Bronchial epithelial cell (primary cell): ENCODE measurements at regions not wholly inside any gene's neighbourhood (a gene's known extent, or its start where the extent isn't known, plus 50 kb on each side); places are given as distances from the start of the nearest gene placed in this dataset.

Source experiments
- DNase-seq: peaks from one replicate; pipeline ENCODE4 v3.0.0-alpha.2; 2010; ENCODE audit warnings: low read depth
- FAIRE-seq: peaks from 2 replicates; lab custom pipeline; 2011; peaks lifted over from hg19 to GRCh38; lab: Jason Lieb, UNC
- H3K27me3 ChIP-seq: 2 replicates; pipeline ENCODE4 v1.5.1; 2011; ENCODE audit warnings: low read length; ENCODE audit not compliant: control insufficient read depth, insufficient read depth
- H3K36me3 ChIP-seq: 2 replicates; pipeline ENCODE4 v1.5.1; 2011; ENCODE audit warnings: low read length; ENCODE audit not compliant: control insufficient read depth, insufficient read depth
- H3K4me3 ChIP-seq: 2 replicates; pipeline ENCODE4 v1.5.1; 2011; ENCODE audit warnings: mild to moderate bottlenecking, low read depth, low read length, control low read depth
- CTCF ChIP-seq: IDR thresholded peaks from 2 replicates; pipeline ENCODE4 v1.5.1; 2011; ENCODE audit warnings: mild to moderate bottlenecking, moderate library complexity, low read length, control low read depth, inconsistent platforms; ENCODE audit not compliant: insufficient read depth, severe bottlenecking

- no peak for FAIRE-seq
- Histone ChIP-seq H3K4me3 (no peak overlapping the region), H3K36me3 (no peaks in the 10 kb centered on the region), H3K27me3 (no peaks in the 10 kb centered on the region)
- no peak for TF ChIP-seq CTCF
- no peak for DNase-seq
These were observed 219.5 kb upstream of the JAG1 start for GRCh38 chr20:10893321-10893720.

- no peak for TF ChIP-seq CTCF
- no peak overlapping the region for H3K4me3 ChIP-seq
- H3K27me3 ChIP-seq: no peaks in the 10 kb centered on the region
- no peak for DNase-seq
- FAIRE-seq: no peak
- no peaks in the 10 kb centered on the region for H3K36me3 ChIP-seq
These were observed 223.5 kb upstream of the JAG1 start for GRCh38 chr20:10897336-10897735.

GRCh38 chr20:10898552-10898951, 224.8 kb upstream of the JAG1 start:
- no peak for TF ChIP-seq CTCF

GRCh38 chr20:10902174-10902573, 228.4 kb upstream of the JAG1 start:
- Histone ChIP-seq H3K36me3 (no peaks in the 10 kb centered on the region), H3K4me3 (no peak overlapping the region), H3K27me3 (no peaks in the 10 kb centered on the region)
- DNase-seq: no peak
- no peak for FAIRE-seq
- no peak for TF ChIP-seq CTCF

More at GRCh38 chr20:10898552-10898951, 224.8 kb upstream of the JAG1 start:
- no peak for FAIRE-seq
- Histone ChIP-seq H3K36me3 (no peaks in the 10 kb centered on the region), H3K27me3 (no peaks in the 10 kb centered on the region), H3K4me3 (no peak overlapping the region)
- DNase-seq: no peak

GRCh38 chr20:10902576-10903282, 228.9 kb upstream of the JAG1 start:
- FAIRE-seq: no peak
- no peak overlapping the region for H3K4me3 ChIP-seq
- TF ChIP-seq CTCF: no peak
- no peak for DNase-seq
- H3K27me3 ChIP-seq: no peaks in the 10 kb centered on the region
- H3K36me3 ChIP-seq: no peaks in the 10 kb centered on the region

- DNase-seq: no peak
- no peak for FAIRE-seq
- Histone ChIP-seq H3K36me3 (no peaks in the 10 kb centered on the region), H3K4me3 (no peak overlapping the region), H3K27me3 (no peaks in the 10 kb centered on the region)
- no peak for TF ChIP-seq CTCF
These were observed 233.0 kb upstream of the JAG1 start for GRCh38 chr20:10906834-10907233.
